Ishikawa (cell line): ENCODE measurements at regions not wholly inside any gene's neighbourhood (a gene's known extent, or its start where the extent isn't known, plus 50 kb on each side); places are given as distances from the start of the nearest gene placed in this dataset.

Source experiments
- CEBPB ChIP-seq: IDR thresholded peaks from 2 replicates; pipeline ENCODE4 v1.6.1; 2012
- CREB1 ChIP-seq: IDR thresholded peaks from 2 replicates; pipeline ENCODE4 v1.6.1; 2012; ENCODE audit warnings: low read depth
- EGR1 ChIP-seq: IDR thresholded peaks from 2 replicates; pipeline ENCODE4 v1.6.1; 2012
- EP300 ChIP-seq: IDR thresholded peaks from 2 replicates; pipeline ENCODE4 v1.6.1; 2012; ENCODE audit warnings: borderline replicate concordance
- FOXM1 ChIP-seq: IDR thresholded peaks from 2 replicates; pipeline ENCODE4 v1.6.1; 2012; ENCODE audit warnings: low read depth, borderline replicate concordance
- RAD21 ChIP-seq: IDR thresholded peaks from 2 replicates; pipeline ENCODE4 v1.6.1; 2012; ENCODE audit warnings: low read depth
- TAF1 ChIP-seq: IDR thresholded peaks from 2 replicates; pipeline ENCODE4 v1.6.1; 2012; ENCODE audit warnings: low read depth, mild to moderate bottlenecking
- TCF12 ChIP-seq: IDR thresholded peaks from 2 replicates; pipeline ENCODE4 v1.6.1; 2012; ENCODE audit warnings: low read depth
- TF ChIP-seq, protein P1 (sequence below): IDR thresholded peaks from 2 replicates; pipeline ENCODE4 v1.6.1; 2012; ENCODE audit warnings: low read depth, mild to moderate bottlenecking
- TF ChIP-seq, protein P2 (sequence below): IDR thresholded peaks from 2 replicates; pipeline ENCODE4 v1.6.1; 2012

DNA sequence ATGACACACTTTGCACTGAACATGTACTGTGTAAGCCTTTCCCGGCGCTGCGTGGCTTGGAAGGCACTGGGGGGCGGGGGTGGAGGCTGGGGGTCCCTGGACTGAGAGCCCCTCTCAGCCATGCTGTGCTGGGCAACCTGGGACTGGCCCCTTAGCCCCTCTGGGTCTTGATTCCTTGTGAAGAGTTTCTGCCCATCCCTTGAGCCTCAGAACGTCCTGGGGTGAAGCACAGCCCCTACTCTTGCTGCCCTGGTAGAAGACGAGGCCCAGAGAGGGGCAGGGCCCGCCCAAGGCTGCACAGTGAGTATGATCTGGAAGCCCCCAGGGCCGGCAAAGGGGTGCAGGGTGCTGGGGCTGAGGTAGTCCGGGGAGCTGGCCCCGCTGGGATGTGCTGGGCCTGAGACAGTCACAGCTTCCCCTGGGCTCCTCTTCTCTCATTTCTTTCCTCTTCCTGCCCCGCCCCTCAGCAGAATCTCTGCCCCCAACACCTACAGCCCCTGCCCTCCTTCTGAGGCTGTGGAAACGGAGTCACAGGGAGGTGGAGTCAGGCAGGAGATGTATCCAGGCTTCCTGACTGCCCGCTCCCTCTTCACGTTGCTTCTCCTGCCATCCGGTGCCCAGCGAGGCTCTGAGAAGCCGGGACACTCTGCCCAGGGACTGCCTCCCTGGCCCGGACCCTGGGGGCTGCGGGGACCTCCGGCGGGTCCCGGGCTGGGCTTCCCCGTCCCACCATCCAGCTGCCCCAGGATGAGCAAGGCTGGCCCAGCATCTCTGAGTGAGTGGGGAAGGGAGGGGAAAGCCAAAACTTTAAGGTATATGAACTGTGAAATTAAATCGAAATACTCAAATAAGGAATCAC lies 60.5 kb downstream of the UNCX start:
- no peak for TF ChIP-seq TAF1
- TF ChIP-seq, protein P1, sequence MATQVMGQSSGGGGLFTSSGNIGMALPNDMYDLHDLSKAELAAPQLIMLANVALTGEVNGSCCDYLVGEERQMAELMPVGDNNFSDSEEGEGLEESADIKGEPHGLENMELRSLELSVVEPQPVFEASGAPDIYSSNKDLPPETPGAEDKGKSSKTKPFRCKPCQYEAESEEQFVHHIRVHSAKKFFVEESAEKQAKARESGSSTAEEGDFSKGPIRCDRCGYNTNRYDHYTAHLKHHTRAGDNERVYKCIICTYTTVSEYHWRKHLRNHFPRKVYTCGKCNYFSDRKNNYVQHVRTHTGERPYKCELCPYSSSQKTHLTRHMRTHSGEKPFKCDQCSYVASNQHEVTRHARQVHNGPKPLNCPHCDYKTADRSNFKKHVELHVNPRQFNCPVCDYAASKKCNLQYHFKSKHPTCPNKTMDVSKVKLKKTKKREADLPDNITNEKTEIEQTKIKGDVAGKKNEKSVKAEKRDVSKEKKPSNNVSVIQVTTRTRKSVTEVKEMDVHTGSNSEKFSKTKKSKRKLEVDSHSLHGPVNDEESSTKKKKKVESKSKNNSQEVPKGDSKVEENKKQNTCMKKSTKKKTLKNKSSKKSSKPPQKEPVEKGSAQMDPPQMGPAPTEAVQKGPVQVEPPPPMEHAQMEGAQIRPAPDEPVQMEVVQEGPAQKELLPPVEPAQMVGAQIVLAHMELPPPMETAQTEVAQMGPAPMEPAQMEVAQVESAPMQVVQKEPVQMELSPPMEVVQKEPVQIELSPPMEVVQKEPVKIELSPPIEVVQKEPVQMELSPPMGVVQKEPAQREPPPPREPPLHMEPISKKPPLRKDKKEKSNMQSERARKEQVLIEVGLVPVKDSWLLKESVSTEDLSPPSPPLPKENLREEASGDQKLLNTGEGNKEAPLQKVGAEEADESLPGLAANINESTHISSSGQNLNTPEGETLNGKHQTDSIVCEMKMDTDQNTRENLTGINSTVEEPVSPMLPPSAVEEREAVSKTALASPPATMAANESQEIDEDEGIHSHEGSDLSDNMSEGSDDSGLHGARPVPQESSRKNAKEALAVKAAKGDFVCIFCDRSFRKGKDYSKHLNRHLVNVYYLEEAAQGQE = no peak
- no peak for TF ChIP-seq FOXM1
- no peak for TF ChIP-seq TCF12
- TF ChIP-seq EP300 = no peak
- TF ChIP-seq CEBPB = no peak
- TF ChIP-seq, protein P2, sequence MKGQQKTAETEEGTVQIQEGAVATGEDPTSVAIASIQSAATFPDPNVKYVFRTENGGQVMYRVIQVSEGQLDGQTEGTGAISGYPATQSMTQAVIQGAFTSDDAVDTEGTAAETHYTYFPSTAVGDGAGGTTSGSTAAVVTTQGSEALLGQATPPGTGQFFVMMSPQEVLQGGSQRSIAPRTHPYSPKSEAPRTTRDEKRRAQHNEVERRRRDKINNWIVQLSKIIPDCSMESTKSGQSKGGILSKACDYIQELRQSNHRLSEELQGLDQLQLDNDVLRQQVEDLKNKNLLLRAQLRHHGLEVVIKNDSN = no peak
- TF ChIP-seq EGR1 = no peak
- no peak for TF ChIP-seq RAD21
- TF ChIP-seq CREB1 = no peak
